ENCODE measurements at regions not wholly inside any gene's neighbourhood (a gene's known extent, or its start where the extent isn't known, plus 50 kb on each side); places are given as distances from the start of the nearest gene placed in this dataset.

- TF ChIP-seq, protein P1, sequence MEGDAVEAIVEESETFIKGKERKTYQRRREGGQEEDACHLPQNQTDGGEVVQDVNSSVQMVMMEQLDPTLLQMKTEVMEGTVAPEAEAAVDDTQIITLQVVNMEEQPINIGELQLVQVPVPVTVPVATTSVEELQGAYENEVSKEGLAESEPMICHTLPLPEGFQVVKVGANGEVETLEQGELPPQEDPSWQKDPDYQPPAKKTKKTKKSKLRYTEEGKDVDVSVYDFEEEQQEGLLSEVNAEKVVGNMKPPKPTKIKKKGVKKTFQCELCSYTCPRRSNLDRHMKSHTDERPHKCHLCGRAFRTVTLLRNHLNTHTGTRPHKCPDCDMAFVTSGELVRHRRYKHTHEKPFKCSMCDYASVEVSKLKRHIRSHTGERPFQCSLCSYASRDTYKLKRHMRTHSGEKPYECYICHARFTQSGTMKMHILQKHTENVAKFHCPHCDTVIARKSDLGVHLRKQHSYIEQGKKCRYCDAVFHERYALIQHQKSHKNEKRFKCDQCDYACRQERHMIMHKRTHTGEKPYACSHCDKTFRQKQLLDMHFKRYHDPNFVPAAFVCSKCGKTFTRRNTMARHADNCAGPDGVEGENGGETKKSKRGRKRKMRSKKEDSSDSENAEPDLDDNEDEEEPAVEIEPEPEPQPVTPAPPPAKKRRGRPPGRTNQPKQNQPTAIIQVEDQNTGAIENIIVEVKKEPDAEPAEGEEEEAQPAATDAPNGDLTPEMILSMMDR (IDR thresholded peaks at IDR 0.05; ENCODE audit: control extremely low read depth in 1 of 3, insufficient read depth in 1 of 3, low read depth in 1 of 3, low read length in 3 of 3) = no peak
- TF ChIP-seq POLR2AphosphoS5 (IDR thresholded peaks at IDR 0.05; ENCODE audit: low read depth, low read length) = no peak
Measured at GRCh38 chr15:95793231-95793630, 537.3 kb upstream of the NR2F2 start.

Data from H1 (cell line).